GM19025 (cell line): ENCODE measurements at regions not wholly inside any gene's neighbourhood (a gene's known extent, or its start where the extent isn't known, plus 50 kb on each side); places are given as distances from the start of the nearest gene placed in this dataset.
A peak's percentile ranks its signal among the peaks of the same experiment; 100 is the strongest.
"Not testable (repeated sequence)": the region's sequence is repeated elsewhere in the genome, so short reads cannot be mapped to it uniquely, and the experiment has no call there.

Experiments
- ATAC-seq: cut with Tn5 transposase; IDR thresholded peaks from one replicate; pipeline ENCODE4 v1.9.1; 2021; ENCODE audit warnings: mild to moderate bottlenecking, low read depth, moderate library complexity; ENCODE audit not compliant: unreplicated experiment

- ATAC-seq = not testable (repeated sequence)
Measured at GRCh38 chr1:219863816-219864215, 64.5 kb downstream of the SLC30A10 start.

- ATAC-seq = no peak
Measured at GRCh38 chr1:219862366-219862765, 66.0 kb downstream of the SLC30A10 start.

GRCh38 chr1:219858980-219859379 lies 69.4 kb downstream of the SLC30A10 start:
- ATAC-seq = no peak

GRCh38 chr1:219847215-219847855 lies 81.0 kb downstream of the SLC30A10 start:
- no peak for ATAC-seq

- ATAC-seq = not testable (repeated sequence)
Measured at GRCh38 chr1:219839595-219839994, 88.8 kb downstream of the SLC30A10 start.

GRCh38 chr1:219837994-219838294 lies 90.4 kb downstream of the SLC30A10 start:
- ATAC-seq = no peak

GRCh38 chr1:219837274-219837993 lies 90.9 kb downstream of the SLC30A10 start:
- ATAC-seq = no peak

GRCh38 chr1:219834314-219834917 lies 93.9 kb downstream of the SLC30A10 start:
- ATAC-seq = no peak

GRCh38 chr1:219833214-219833815 lies 95.0 kb downstream of the SLC30A10 start:
- no peak for ATAC-seq

GRCh38 chr1:219826290-219826689 lies 102.1 kb downstream of the SLC30A10 start:
- ATAC-seq = no peak

GRCh38 chr1:219825355-219825754 lies 103.0 kb downstream of the SLC30A10 start:
- no peak for ATAC-seq

GRCh38 chr1:219824338-219824737 lies 104.0 kb downstream of the SLC30A10 start:
- ATAC-seq = no peak

- no peak for ATAC-seq
Measured at GRCh38 chr1:219820551-219820950, 107.8 kb downstream of the SLC30A10 start.

- no peak for ATAC-seq
Measured at GRCh38 chr1:219817914-219818313, 110.4 kb downstream of the SLC30A10 start.

- ATAC-seq = no peak
Measured at GRCh38 chr1:219813294-219813693, 115.1 kb downstream of the SLC30A10 start.

- peak; percentile 87 for ATAC-seq
Measured at GRCh38 chr1:219812491-219813203, 115.7 kb downstream of the SLC30A10 start.

GRCh38 chr1:219812086-219812485 lies 116.3 kb downstream of the SLC30A10 start:
- no peak for ATAC-seq

- no peak for ATAC-seq
Measured at GRCh38 chr1:219810451-219810850, 117.9 kb downstream of the SLC30A10 start.

- no peak for ATAC-seq
Measured at GRCh38 chr1:219808790-219809189, 119.6 kb downstream of the SLC30A10 start.

GRCh38 chr1:219806642-219807041 lies 121.7 kb downstream of the SLC30A10 start:
- ATAC-seq = no peak

GRCh38 chr1:219806020-219806419 lies 122.3 kb downstream of the SLC30A10 start:
- no peak for ATAC-seq
